ENCODE measurements at regions not wholly inside any gene's neighbourhood (a gene's known extent, or its start where the extent isn't known, plus 50 kb on each side); places are given as distances from the start of the nearest gene placed in this dataset.
A peak's percentile ranks its signal among the peaks of the same experiment; 100 is the strongest.

DNA sequence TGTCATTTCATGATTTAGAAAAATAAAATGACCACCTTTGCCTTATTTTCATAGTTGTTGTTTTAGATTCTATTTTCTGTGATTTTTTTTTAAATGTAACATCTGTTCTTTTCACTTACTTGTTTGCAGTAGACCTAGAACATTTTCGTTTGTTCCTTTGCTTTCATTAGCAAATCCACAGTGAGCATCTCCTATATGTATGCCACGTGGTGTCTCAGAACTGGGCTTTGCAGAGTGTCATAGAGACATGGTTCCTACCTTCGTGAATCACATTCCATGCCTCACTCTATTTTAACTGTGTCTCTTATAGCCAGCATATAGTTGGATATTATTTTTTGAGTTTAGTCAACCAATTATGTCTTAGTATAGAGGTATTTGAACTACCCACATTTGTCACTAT lies 118.2 kb downstream of the KLF13 start:
- no peaks in the 10 kb centered on the region for H3K27me3 ChIP-seq (replicated peaks in 2 of 5; ENCODE audit: control insufficient read depth in 4 of 5, insufficient read depth in 5 of 5, low read length in 4 of 5)
- CTCF ChIA-PET = interaction anchor here (0.6 to 1.7 kb wide), 3 partner anchors 26 to 569 kb away, joined by 3 to 4 read pairs (median 3); no protein-coding TSS in a partner anchor
- peaks cover 14 to 40% (median 24%) of the 10 kb centered on the region in 4 experiments for H3K4me1 ChIP-seq (ENCODE audit: control extremely low read depth in 1 of 4, control insufficient read depth in 4 of 4, insufficient read depth in 4 of 4, low read length in 3 of 4)
- 90% methylated on average over 2 of the region's 3 CpGs for WGBS (ENCODE audit: insufficient coverage)
- H3K9me3 ChIP-seq (ENCODE audit: control extremely low read depth in 1 of 5, control insufficient read depth in 4 of 5, insufficient read depth in 2 of 5, low read depth in 1 of 5, low read length in 4 of 5) = no peaks in the 10 kb centered on the region
- DNase-seq = no peak
- H3K4me3 ChIP-seq (ENCODE audit: control insufficient read depth in 1 of 7, extremely low read depth in 1 of 7, insufficient read depth in 4 of 7, low read depth in 2 of 7, low read length in 6 of 7) = no peak overlapping the region
- POLR2A ChIA-PET = interaction anchor here (0.7 kb wide), 1 partner anchor 13 kb away, joined by 4 read pairs; no protein-coding TSS in a partner anchor
- H3K27ac ChIP-seq (ENCODE audit: insufficient read depth in 1 of 2, low read depth in 1 of 2, low read length in 2 of 2, poor library complexity in 1 of 2, severe bottlenecking in 2 of 2) = no peak overlapping the region
- H3K36me3 ChIP-seq (ENCODE audit: control insufficient read depth in 4 of 4, insufficient read depth in 4 of 4, low read length in 3 of 4) = no peaks in the 10 kb centered on the region

DNA sequence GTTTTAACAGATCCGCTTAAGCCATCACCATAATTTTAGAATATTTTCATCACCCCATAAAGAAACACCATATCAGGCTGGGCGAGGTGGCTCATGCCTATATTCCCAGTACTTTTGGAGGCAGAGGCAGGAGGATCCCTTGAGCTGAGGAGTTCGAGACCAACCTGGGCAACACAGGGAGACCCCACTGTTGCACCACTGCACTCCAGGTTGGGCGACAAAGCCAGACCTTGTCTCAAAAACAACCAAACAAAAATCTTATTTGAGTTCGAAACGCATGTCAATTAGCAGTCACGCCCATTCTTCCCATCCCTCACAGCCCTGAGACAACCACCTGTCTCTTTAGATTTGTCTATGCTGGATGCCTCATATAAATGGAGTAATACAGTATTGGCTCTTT lies 119.9 kb downstream of the KLF13 start:
- Histone ChIP-seq H3K4me3 (ENCODE audit: control insufficient read depth in 1 of 7, extremely low read depth in 1 of 7, insufficient read depth in 4 of 7, low read depth in 2 of 7, low read length in 6 of 7) (no peak overlapping the region), H3K9me3 (ENCODE audit: control extremely low read depth in 1 of 5, control insufficient read depth in 4 of 5, insufficient read depth in 2 of 5, low read depth in 1 of 5, low read length in 4 of 5) (peaks cover 0 to 2% (median 0%) of the 10 kb centered on the region in 5 experiments), H3K27ac (ENCODE audit: insufficient read depth in 1 of 2, low read depth in 1 of 2, low read length in 2 of 2, poor library complexity in 1 of 2, severe bottlenecking in 2 of 2) (no peak overlapping the region), H3K4me1 (ENCODE audit: control extremely low read depth in 1 of 4, control insufficient read depth in 4 of 4, insufficient read depth in 4 of 4, low read length in 3 of 4) (peaks cover 12 to 27% (median 15%) of the 10 kb centered on the region in 4 experiments), H3K27me3 (replicated peaks in 2 of 5; ENCODE audit: control insufficient read depth in 4 of 5, insufficient read depth in 5 of 5, low read length in 4 of 5) (no peaks in the 10 kb centered on the region), H3K36me3 (ENCODE audit: control insufficient read depth in 4 of 4, insufficient read depth in 4 of 4, low read length in 3 of 4) (no peaks in the 10 kb centered on the region)
- 97% methylated on average over 3 of the region's 7 CpGs for WGBS (ENCODE audit: insufficient coverage)
- no peak for DNase-seq
- CTCF ChIA-PET = no interaction called here
- POLR2A ChIA-PET = no interaction called here

DNA sequence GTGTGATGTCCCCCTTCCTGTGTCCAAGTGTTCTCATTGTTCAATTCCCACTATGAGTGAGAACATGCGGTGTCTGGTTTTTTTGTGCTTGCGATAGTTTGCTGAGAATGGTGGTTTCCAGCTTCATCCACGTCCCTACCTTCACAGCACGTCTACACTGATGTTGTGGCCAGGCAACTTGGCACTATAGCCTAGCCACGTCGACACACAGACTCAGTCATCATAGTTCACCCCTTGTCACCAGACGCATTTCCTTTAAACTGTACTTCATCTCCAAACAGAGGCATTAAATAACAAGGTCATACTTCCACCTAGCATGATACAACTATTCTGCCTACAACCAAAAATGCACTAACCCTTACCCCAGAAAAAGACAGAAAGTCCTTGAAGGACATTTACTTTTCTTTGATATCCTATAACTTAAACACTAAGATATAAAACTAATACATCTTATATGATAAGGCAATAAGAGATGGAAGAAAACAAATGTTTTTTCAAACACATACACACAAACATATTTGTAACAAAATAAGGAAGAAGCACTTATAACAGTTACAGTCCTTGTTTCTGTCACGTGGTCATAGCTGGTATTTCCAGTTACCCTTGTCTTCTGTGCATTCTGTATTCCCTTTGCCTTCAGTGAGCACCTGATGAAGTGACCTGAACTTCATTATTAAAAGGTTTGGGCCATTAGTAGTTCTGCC lies 121.4 kb downstream of the KLF13 start:
- no peaks in the 10 kb centered on the region for H3K27me3 ChIP-seq (replicated peaks in 2 of 5; ENCODE audit: control insufficient read depth in 4 of 5, insufficient read depth in 5 of 5, low read length in 4 of 5)
- WGBS (ENCODE audit: insufficient coverage) = 22% methylated on average over 4 of the region's 8 CpGs
- POLR2A ChIA-PET = interaction anchor here (0.6 to 1.0 kb wide), 3 partner anchors 13 to 145 kb away, joined by 3 to 10 read pairs (median 3); partner anchors contain the start of gene KLF13
- H3K9me3 ChIP-seq (ENCODE audit: control extremely low read depth in 1 of 5, control insufficient read depth in 4 of 5, insufficient read depth in 2 of 5, low read depth in 1 of 5, low read length in 4 of 5) = peaks cover 0 to 2% (median 0%) of the 10 kb centered on the region in 5 experiments
- DNase-seq = peak in 2 of 3 donors; percentile 40 to 60
- no peak overlapping the region for H3K27ac ChIP-seq (ENCODE audit: insufficient read depth in 1 of 2, low read depth in 1 of 2, low read length in 2 of 2, poor library complexity in 1 of 2, severe bottlenecking in 2 of 2)
- H3K4me1 ChIP-seq (ENCODE audit: control extremely low read depth in 1 of 4, control insufficient read depth in 4 of 4, insufficient read depth in 4 of 4, low read length in 3 of 4) = peaks cover 12 to 25% (median 14%) of the 10 kb centered on the region in 4 experiments
- CTCF ChIA-PET = interaction anchor here (0.6 to 2.3 kb wide), 6 partner anchors 9 to 1781 kb away, joined by 3 to 10 read pairs (median 4); no protein-coding TSS in a partner anchor
- H3K4me3 ChIP-seq (ENCODE audit: control insufficient read depth in 1 of 7, extremely low read depth in 1 of 7, insufficient read depth in 4 of 7, low read depth in 2 of 7, low read length in 6 of 7) = peak overlapping the region in 2 of 7 experiments; percentile 29 to 40
- H3K36me3 ChIP-seq (ENCODE audit: control insufficient read depth in 4 of 4, insufficient read depth in 4 of 4, low read length in 3 of 4) = no peaks in the 10 kb centered on the region

DNA sequence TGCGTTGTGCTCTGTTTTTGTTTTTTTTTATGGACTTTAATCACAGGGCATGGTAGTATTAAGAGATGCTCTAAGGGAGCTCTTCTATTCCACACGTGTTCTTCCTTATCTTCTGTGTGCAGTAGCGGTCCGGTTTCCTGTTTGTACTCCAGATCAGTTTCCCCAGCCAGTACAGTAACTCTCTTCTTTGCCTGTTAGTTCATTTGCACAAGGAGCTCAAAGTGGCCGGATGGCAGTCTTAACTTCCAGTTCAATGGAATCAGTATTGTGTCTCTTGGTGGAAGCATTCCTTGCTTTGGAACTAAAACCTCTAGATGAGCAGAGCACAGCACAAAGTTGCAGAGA lies 122.0 kb downstream of the KLF13 start:
- H3K36me3 ChIP-seq (ENCODE audit: control insufficient read depth in 4 of 4, insufficient read depth in 4 of 4, low read length in 3 of 4) = no peaks in the 10 kb centered on the region
- H3K9me3 ChIP-seq (ENCODE audit: control extremely low read depth in 1 of 5, control insufficient read depth in 4 of 5, insufficient read depth in 2 of 5, low read depth in 1 of 5, low read length in 4 of 5) = peaks cover 0 to 2% (median 0%) of the 10 kb centered on the region in 5 experiments
- H3K4me3 ChIP-seq (ENCODE audit: control insufficient read depth in 1 of 7, extremely low read depth in 1 of 7, insufficient read depth in 4 of 7, low read depth in 2 of 7, low read length in 6 of 7) = peak overlapping the region in 3 of 7 experiments; percentile 29 to 47 (median 40)
- peak overlapping the region in 1 of 2 experiments; percentile 10 for H3K27ac ChIP-seq (ENCODE audit: insufficient read depth in 1 of 2, low read depth in 1 of 2, low read length in 2 of 2, poor library complexity in 1 of 2, severe bottlenecking in 2 of 2)
- no peaks in the 10 kb centered on the region for H3K27me3 ChIP-seq (replicated peaks in 2 of 5; ENCODE audit: control insufficient read depth in 4 of 5, insufficient read depth in 5 of 5, low read length in 4 of 5)
- DNase-seq = peak; percentile 81 to 96 (median 92)
- ChIA-PET POLR2A (interaction anchor here (0.6 to 1.0 kb wide), 4 partner anchors 12 to 146 kb away, joined by 3 to 10 read pairs (median 3); partner anchors contain the start of gene KLF13), CTCF (interaction anchor here (0.7 to 2.3 kb wide), 4 partner anchors 10 to 40 kb away, joined by 3 to 10 read pairs (median 6); no protein-coding TSS in a partner anchor)
- WGBS (ENCODE audit: insufficient coverage) = 8% methylated on average over 4 of the region's 5 CpGs
- H3K4me1 ChIP-seq (ENCODE audit: control extremely low read depth in 1 of 4, control insufficient read depth in 4 of 4, insufficient read depth in 4 of 4, low read length in 3 of 4) = peaks cover 12 to 23% (median 14%) of the 10 kb centered on the region in 4 experiments

DNA sequence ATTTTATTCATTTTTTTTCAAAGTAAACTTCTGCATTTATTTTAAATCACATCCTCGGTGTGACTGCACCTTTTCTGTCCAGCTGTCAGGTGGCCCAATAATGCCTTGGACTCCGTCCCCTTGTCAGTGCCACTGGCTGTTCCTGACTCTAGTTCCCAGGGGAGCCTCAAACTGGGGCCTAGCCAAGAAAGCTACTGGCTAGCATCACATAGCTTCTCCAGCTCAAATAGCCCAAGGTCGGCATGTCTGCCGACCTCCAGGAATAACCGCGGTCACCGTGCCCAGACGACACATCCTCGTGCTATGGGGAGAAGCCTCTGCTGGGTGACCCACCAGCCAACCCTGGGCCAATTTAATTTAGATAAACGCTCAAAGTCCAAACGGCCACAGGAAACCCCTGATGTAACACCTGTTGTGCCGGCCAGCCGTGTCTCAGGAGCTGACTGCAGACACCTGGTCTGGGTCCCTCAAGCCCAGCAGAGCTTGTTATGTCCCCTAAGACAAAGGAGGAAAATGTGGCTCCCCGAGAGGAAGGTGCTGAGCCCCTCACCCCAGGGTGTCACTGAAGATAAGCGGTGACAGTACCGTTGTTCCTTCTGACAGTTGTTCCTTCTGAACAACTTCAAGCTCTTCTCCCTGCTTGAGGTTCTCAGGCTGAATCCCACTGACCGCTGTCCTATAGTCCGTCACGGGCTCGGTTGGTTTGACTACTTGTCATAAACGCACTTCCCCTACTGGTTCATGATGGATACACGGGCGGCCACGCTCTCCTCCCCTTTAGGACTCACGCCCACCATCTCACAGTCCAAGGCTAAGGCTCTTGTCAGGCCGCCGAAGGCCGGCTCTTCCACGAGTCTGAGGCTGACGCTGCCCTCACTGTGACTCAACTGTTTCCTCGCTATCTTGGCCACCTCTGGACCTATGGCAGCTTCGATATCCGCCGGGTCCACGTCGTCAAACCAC lies 126.2 kb downstream of the KLF13 start:
- 96% methylated on average over 31 of the region's 36 CpGs for WGBS (ENCODE audit: insufficient coverage)
- DNase-seq = no peak
- H3K4me3 ChIP-seq (ENCODE audit: control insufficient read depth in 1 of 7, extremely low read depth in 1 of 7, insufficient read depth in 4 of 7, low read depth in 2 of 7, low read length in 6 of 7) = no peak overlapping the region
- H3K9me3 ChIP-seq (ENCODE audit: control extremely low read depth in 1 of 5, control insufficient read depth in 4 of 5, insufficient read depth in 2 of 5, low read depth in 1 of 5, low read length in 4 of 5) = peaks cover 0 to 7% (median 1%) of the 10 kb centered on the region in 5 experiments
- H3K36me3 ChIP-seq (ENCODE audit: control insufficient read depth in 4 of 4, insufficient read depth in 4 of 4, low read length in 3 of 4) = no peaks in the 10 kb centered on the region
- peaks cover 10 to 16% (median 14%) of the 10 kb centered on the region in 4 experiments for H3K4me1 ChIP-seq (ENCODE audit: control extremely low read depth in 1 of 4, control insufficient read depth in 4 of 4, insufficient read depth in 4 of 4, low read length in 3 of 4)
- CTCF ChIA-PET = interaction anchor here (1.7 kb wide), 1 partner anchor 36 kb away, joined by 5 read pairs; no protein-coding TSS in a partner anchor
- no peak overlapping the region for H3K27ac ChIP-seq (ENCODE audit: insufficient read depth in 1 of 2, low read depth in 1 of 2, low read length in 2 of 2, poor library complexity in 1 of 2, severe bottlenecking in 2 of 2)
- POLR2A ChIA-PET = no interaction called here
- no peaks in the 10 kb centered on the region for H3K27me3 ChIP-seq (replicated peaks in 2 of 5; ENCODE audit: control insufficient read depth in 4 of 5, insufficient read depth in 5 of 5, low read length in 4 of 5)

DNA sequence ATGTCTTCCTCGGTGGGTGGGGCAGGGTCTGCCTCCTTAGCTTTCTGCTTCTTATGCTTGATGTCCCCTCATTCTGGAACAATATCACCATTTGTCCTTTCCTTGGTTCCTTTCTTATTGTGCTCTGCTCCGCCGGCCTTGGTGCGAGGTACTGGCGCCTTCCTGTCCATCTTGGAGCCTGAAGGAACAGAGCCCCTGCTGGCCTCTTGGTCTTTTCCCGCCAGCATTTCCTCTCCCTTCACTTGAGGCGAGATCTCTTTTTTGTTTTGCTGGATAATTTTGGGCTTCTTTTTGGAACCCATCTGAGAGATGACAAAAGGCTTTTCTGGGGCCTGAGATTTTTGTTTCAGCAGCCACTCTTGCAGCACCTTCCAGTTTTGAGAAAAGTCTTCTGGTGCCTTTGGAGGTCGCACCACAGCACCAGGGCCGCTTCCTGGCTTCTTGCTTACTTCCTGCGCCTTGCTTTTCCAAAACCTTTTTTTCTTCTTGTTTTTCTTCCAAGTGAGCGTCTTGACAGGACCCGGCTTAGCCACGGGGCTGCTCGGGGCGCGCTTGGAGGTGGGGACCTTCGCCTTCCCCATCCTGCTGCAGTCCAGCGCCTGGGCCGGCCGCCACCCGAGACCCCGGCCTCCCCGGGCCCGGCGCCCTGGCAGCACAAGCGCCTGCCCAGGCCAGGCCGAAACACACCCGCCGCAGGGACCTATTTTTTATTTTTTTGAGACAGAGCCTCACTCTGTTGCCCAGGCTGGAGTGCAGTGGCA lies 127.1 kb downstream of the KLF13 start:
- no peak for DNase-seq
- CTCF ChIA-PET = interaction anchor here (0.7 to 1.7 kb wide), 2 partner anchors 13 to 14 kb away, joined by 3 to 7 read pairs; no protein-coding TSS in a partner anchor
- Histone ChIP-seq H3K4me1 (ENCODE audit: control extremely low read depth in 1 of 4, control insufficient read depth in 4 of 4, insufficient read depth in 4 of 4, low read length in 3 of 4) (peaks cover 5 to 7% (median 6%) of the 10 kb centered on the region in 4 experiments), H3K27me3 (replicated peaks in 2 of 5; ENCODE audit: control insufficient read depth in 4 of 5, insufficient read depth in 5 of 5, low read length in 4 of 5) (no peaks in the 10 kb centered on the region), H3K27ac (ENCODE audit: insufficient read depth in 1 of 2, low read depth in 1 of 2, low read length in 2 of 2, poor library complexity in 1 of 2, severe bottlenecking in 2 of 2) (no peak overlapping the region), H3K9me3 (ENCODE audit: control extremely low read depth in 1 of 5, control insufficient read depth in 4 of 5, insufficient read depth in 2 of 5, low read depth in 1 of 5, low read length in 4 of 5) (peaks cover 0 to 7% (median 1%) of the 10 kb centered on the region in 5 experiments), H3K4me3 (ENCODE audit: control insufficient read depth in 1 of 7, extremely low read depth in 1 of 7, insufficient read depth in 4 of 7, low read depth in 2 of 7, low read length in 6 of 7) (no peak overlapping the region), H3K36me3 (ENCODE audit: control insufficient read depth in 4 of 4, insufficient read depth in 4 of 4, low read length in 3 of 4) (no peaks in the 10 kb centered on the region)
- POLR2A ChIA-PET = no interaction called here
- 95% methylated on average over 25 of the region's 29 CpGs for whole genome bisulfite sequencing (ENCODE audit: insufficient coverage)
